Breast epithelium (tissue), 3 donors: ENCODE measurements at regions not wholly inside any gene's neighbourhood (a gene's known extent, or its start where the extent isn't known, plus 50 kb on each side); places are given as distances from the start of the nearest gene placed in this dataset.

ENCODE experiments used
- POLR2A ChIP-seq: fragments of 450-650 bp; IDR thresholded peaks from one replicate; pipeline ENCODE4 v1.6.1; 2016; ENCODE audit warnings: antibody characterized with exemption, mild to moderate bottlenecking, moderate library complexity
- POLR2AphosphoS5 ChIP-seq, 3 donors: sonication (generic); formaldehyde crosslinking; IDR thresholded peaks; one replicate each; pipeline ENCODE4 v1.6.1; 2017; ENCODE audit warnings: antibody characterized with exemption in 3 of 3
- TF ChIP-seq, protein P1 (sequence below), 3 donors: fragments of 450-650 bp; IDR thresholded peaks; one replicate each; pipeline ENCODE4 v1.5.1; 2016 to 2017; ENCODE audit warnings: antibody characterized with exemption in 3 of 3, mild to moderate bottlenecking in 3 of 3, moderate library complexity in 3 of 3

DNA sequence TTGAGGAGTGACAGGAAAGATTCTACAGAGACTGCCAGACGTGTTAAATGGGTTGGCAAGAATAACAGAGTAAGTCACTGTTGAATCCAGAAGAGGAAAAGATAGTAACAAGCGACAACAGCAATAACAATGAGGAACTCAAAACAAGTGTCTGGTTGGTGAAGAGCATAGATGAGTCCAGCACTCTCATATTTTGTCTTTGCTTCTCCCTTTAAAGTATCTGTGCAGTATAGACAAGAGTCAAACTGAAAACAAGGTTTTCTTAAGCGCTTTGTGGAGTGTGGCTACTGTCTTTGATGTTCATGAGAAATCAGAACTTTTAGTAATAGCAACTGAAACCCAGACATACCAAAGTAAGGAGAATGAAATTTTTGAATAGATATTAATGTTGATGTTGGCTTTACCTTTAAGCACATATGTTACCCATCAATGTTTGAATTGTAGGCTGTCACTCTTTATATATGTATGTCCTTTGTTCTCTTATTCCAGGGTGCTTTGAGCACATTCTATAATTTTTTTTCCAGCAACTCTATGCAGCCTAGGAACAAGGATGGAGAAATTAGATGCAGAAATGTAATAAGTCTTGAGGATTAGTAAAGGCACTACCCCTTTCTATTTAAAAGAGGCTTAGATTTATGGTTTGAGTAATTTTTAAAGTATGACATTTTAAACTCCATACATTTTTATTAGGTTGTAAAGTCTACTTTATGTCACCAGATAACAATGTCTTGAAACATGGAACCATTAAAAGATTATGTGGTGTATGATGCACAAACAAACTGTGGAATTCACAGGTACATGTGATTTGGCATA is 185.5 kb downstream of the NFKBIZ start:
- TF ChIP-seq, protein P1, sequence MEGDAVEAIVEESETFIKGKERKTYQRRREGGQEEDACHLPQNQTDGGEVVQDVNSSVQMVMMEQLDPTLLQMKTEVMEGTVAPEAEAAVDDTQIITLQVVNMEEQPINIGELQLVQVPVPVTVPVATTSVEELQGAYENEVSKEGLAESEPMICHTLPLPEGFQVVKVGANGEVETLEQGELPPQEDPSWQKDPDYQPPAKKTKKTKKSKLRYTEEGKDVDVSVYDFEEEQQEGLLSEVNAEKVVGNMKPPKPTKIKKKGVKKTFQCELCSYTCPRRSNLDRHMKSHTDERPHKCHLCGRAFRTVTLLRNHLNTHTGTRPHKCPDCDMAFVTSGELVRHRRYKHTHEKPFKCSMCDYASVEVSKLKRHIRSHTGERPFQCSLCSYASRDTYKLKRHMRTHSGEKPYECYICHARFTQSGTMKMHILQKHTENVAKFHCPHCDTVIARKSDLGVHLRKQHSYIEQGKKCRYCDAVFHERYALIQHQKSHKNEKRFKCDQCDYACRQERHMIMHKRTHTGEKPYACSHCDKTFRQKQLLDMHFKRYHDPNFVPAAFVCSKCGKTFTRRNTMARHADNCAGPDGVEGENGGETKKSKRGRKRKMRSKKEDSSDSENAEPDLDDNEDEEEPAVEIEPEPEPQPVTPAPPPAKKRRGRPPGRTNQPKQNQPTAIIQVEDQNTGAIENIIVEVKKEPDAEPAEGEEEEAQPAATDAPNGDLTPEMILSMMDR (IDR thresholded peaks at IDR 0.05), result no peak
- TF ChIP-seq POLR2A (no peak), POLR2AphosphoS5 (IDR thresholded peaks at IDR 0.05) (no peak)
